HG03025 (cell line): ENCODE measurements at regions not wholly inside any gene's neighbourhood (a gene's known extent, or its start where the extent isn't known, plus 50 kb on each side); places are given as distances from the start of the nearest gene placed in this dataset.

Source experiments
- ATAC-seq: cut with Tn5 transposase; IDR thresholded peaks from one replicate; pipeline ENCODE4 v1.9.1; 2021; ENCODE audit warnings: mild to moderate bottlenecking, moderate library complexity; ENCODE audit not compliant: unreplicated experiment, low FRiP score

DNA sequence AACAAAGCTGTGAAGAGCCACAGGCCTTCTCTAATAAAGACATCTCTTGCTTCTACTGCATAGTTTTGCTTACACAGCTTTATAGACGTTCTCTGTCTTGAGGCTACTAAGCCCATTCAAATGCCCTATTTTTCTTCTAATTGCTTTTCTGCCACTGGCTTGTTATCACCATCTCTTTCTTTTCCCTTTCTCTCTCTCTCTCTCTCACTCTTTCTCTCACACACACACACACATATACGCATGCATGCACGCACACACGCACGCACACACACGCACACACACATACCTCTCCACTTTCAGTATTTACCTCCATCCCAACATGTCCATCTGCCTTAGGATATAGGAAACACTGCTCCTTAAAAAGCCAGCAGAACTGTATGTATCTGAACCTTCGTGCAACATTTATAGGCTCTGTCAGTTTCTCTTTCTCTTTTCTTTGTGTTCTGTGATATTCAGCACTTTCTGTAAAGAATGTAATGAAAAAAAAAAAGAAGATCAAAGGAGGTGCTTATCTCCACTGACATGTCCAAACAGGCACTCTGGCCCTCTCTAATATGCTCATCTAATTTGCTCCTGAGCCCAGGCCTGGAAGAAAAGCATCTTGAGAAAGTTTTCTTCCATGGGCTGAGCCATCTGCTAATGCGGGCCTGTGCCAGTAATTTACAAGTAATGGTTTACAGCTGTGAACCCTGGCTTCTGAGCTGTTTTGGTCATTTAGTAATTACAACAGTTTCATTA, 1046.7 kb upstream of the MAP3K7 start:
- ATAC-seq, result no peak

- ATAC-seq, result no peak
Measured at GRCh38 chr6:91632308-91632707, 1045.4 kb upstream of the MAP3K7 start.

GRCh38 chr6:91631227-91631626, 1044.4 kb upstream of the MAP3K7 start:
- ATAC-seq, result no peak

DNA sequence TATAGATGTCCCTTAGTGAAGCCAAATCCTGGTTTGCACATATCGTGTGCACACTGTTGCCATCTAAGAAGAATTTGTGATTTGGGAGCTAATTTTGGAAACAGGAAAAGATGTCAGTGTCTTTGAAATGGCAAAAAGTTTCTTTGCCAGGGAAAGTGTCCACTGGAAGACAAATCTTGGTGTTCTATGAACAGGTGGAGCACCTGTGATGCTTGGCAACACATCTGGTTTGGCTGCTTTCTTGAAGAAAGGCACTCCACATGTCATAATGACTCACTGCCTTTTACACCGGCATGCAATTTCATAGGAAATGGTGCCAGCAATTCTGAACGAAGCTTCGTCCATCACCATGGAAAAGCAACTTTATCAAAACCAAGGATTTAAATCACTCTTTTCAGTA, 1040.0 kb upstream of the MAP3K7 start:
- no peak for ATAC-seq

DNA sequence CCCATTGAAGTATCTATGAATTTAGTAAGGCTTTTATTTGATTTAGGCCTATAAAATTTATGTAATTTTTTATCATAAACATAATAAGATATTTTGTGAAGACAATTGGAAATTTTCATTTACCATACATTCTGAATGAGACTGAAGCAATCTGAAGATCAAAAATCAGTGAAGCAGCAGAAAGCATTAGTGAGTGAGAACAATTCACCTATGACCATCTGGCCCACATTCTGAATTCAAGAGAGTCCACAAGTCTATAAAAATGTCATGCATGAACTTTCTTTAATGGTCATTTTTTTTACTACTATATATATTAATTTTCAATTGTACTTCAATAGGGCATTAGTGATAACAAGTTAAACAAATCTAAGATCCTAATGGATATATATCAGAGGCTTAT, 1026.6 kb upstream of the MAP3K7 start:
- ATAC-seq, result no peak

- no peak for ATAC-seq
Measured at GRCh38 chr6:91611190-91611589, 1024.3 kb upstream of the MAP3K7 start.

GRCh38 chr6:91608428-91608827, 1021.6 kb upstream of the MAP3K7 start:
- ATAC-seq, result no peak

- ATAC-seq, result no peak
Measured at GRCh38 chr6:91606148-91606901, 1019.5 kb upstream of the MAP3K7 start.

GRCh38 chr6:91600561-91600960, 1013.7 kb upstream of the MAP3K7 start:
- ATAC-seq, result no peak

- no peak for ATAC-seq
Measured at GRCh38 chr6:91590191-91590590, 1003.3 kb upstream of the MAP3K7 start.

DNA sequence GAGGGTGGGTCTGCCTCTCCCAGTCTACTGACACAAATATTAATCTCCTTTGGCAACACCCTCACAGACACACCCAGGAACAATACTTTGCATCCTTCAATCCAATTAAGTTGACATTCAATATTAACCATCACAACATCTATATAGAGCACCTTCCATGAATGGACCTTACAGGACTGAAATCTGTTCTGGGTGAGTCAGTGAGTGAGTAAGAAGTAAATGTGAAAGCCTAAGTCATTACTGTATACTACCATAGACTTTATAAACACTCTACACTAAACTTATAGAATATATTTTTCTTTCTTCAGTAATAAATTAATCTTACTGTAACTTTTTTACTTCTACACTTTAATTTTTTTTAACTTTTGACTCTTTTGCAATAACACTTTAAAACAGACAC, 993.8 kb upstream of the MAP3K7 start:
- no peak for ATAC-seq

DNA sequence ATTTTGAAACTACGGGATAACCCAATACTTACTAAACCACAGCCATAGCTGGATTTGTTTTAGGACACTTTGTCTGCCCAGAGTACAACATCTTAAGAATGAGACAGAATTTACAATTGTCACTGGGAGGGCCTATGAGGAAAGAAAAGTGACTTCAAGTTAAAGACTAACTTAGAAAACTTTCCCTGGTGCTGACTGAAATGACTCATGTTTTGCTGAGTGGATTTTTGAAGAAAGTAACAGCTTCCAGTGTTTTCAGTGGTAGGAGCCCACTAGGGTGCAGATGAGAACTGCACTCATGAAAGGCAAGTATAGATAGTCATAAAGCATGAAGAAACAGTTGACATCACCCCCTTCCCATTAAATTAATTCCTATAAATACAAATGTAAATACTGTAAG, 988.2 kb upstream of the MAP3K7 start:
- no peak for ATAC-seq

DNA sequence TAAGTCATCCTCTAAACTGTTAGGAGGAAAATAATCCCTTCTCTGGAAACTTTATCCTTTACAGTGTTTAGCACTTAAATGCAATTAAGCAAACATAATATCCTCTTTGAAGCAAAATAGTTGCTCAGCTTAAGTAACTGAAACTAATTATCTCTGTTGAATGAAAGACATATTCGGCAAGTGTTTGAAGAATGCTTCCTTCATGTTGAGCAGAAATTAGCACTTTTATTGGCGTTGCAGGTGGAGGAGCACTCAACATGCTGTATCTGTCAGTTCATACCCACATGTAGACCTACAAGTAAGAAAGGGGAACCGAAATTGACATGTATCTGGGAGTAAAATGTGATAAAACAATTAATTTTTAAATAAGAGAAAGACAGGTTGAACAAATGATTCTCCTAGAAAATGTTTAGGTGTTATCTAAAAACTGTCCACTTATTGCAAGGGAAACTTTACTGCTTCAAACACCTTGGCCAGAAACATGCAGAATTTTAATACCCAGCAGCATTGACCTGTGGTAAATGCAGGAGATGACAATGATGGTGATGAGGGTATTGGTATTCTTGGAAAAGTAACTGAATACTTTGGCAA, 987.0 kb upstream of the MAP3K7 start:
- ATAC-seq, result no peak

DNA sequence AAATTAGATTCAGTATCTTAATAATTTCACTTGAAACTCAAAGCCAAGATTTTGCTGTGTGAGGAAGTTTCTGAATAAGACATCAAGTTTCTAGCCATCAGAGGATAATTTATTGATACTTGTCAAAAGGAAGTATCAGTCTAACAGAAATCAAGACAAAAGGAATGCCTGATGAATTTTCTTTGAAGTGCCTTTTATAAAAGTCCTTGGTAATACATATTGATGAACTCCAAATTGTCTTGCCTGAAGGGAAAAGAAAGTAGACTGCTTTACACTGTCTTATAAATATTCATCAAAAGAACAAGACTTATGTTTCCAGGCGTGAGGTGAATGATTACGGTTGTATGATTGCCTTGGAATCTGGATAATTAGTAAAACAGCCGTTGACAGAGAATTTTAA, 986.0 kb upstream of the MAP3K7 start:
- ATAC-seq, result no peak

DNA sequence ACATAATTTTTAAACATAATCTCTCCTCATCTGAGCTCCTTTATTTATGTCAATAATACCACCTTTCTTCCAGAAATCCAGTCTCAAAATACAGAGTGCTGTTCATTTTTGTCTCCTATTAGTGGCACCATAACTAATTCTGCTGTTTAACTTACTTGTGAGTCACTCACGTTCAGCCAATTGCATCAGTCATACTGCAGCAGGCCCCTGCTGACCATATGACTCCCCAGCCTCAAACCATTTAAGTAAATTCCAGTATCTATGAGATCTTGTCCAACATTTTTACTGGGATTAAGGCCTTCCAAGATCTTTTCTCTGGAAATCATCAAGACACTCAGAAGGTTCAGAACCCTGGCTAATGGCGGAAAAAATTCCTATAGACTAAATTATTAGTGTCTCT, 982.2 kb upstream of the MAP3K7 start:
- no peak for ATAC-seq

DNA sequence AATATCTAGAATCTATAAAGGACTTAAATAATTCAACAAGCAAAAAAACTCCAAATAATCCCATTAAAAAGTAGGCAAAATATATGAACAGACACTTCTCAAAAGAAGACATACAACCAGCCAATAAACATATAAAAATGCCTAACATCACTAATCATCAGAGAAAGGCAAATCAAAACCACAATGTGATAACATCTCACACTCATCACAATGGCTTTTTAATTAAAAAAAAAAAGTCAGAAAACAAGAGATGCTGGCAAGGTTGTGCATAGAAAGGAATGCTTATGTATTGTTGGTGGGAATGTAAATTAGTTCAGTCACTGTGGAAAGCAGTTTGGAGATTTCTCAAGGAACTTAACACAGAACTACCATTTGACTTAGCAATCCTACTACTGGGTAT, 979.6 kb upstream of the MAP3K7 start:
- no peak for ATAC-seq

DNA sequence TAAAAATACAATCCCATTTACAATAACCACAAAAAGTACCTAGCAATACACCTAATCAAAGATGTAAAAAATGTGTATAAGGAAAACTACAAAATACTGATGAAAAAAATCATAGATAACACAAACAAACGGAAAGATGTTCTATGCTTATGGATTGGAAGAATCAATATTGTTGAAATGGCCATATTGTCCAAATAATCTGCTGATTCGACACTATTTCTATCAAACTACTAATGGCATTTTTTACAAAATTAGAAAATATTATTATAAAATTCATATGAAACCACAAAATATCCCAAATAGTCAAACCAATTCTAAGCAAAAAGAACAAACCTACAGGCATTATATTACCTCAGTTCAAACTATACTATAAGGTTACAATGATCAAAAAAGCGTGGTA, 978.3 kb upstream of the MAP3K7 start:
- ATAC-seq, result no peak

GRCh38 chr6:91562955-91563354, 976.1 kb upstream of the MAP3K7 start:
- ATAC-seq, result no peak

- ATAC-seq, result no peak
Measured at GRCh38 chr6:91560409-91560808, 973.5 kb upstream of the MAP3K7 start.

GRCh38 chr6:91540902-91541301, 954.0 kb upstream of the MAP3K7 start:
- ATAC-seq, result no peak

GRCh38 chr6:91539456-91539855, 952.6 kb upstream of the MAP3K7 start:
- no peak for ATAC-seq

GRCh38 chr6:91538622-91539021, 951.8 kb upstream of the MAP3K7 start:
- ATAC-seq, result no peak
